GM04503 (cell line): ENCODE measurements at regions not wholly inside any gene's neighbourhood (a gene's known extent, or its start where the extent isn't known, plus 50 kb on each side); places are given as distances from the start of the nearest gene placed in this dataset.
"Not testable (repeated sequence)": the region's sequence is repeated elsewhere in the genome, so short reads cannot be mapped to it uniquely, and the experiment has no call there.

Source experiments
- DNase-seq: peaks from one replicate; pipeline ENCODE4 v3.0.0-alpha.2; 2012; ENCODE audit warnings: low read depth

DNA sequence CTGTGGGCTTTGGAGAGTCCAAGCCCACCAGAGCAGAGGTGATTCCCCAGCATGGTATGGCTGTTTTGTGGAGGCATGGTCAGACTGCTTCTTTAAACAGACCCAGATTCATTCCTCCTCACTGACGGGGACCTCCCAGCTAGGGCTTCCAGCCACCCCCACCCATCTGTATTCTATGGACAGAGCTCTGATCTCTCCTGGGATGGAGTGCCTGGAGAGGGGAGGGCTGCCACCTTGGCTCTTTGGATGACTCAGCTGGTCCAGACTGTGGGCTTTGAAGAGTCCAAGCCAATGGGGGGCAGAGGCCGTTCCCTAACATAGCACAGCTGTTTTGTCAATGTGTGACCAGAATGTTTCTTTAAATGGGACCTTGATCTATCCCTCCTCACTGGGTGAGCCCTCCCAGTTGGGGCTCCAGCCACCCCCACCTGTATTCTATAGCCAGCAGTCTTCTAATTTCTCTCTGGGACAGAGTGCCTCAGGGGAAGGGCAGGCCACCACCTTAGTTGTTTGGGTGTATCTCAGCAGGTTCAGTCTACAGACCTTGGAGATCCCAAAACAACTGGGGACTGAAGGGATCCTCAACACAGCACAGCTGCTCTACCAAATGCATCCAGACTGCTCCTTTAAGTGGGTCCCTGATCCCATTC, 122.0 kb upstream of the OSTN start:
- no peak for DNase-seq

- DNase-seq, result no peak
These were observed 124.5 kb upstream of the OSTN start for GRCh38 chr3:191074511-191074910.

- DNase-seq, result no peak
These were observed 128.2 kb upstream of the OSTN start for GRCh38 chr3:191070762-191071403.

- DNase-seq, result peak; percentile 71
These were observed 128.8 kb upstream of the OSTN start for GRCh38 chr3:191070201-191070600.

DNA sequence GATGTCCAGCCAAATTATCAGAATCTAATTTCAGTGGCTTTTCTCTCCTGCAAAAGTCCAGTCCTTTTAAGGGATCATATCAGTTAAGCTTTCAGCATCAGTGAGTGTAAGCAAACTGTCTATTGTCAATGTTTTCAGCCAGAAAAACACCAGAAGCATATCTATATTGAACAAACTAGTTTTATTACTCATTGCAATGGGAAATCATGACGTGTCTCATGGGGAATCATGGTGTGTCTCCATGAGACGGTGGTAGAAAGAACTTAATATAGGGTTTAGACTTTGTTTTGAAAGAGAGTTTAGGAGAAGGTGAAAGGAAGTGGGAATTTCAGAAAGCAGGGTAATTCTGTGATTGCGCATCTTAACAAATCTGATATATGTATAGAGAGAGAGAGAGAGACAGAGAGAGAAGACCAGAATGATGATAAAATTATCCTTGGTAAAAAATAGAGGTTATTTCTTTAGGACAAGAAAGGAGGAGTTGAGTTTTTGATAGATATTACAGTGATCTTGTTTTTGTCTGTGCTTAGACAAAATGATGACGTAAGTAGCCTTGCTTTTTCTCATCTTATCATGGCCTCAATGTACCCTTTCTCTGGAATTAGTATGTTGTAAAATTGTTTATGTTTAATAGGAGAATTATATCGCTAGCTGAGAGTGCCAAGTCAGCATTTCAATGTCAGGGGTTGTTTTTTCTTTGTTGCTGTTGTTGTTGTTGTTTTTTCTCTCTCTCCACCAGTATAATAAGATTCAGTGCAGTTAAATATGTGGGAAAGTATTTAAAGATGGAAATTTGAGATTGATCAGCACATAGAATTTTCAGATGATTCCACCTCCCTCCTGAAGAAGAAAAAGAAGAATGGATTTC, 129.9 kb upstream of the OSTN start:
- DNase-seq, result no peak

DNA sequence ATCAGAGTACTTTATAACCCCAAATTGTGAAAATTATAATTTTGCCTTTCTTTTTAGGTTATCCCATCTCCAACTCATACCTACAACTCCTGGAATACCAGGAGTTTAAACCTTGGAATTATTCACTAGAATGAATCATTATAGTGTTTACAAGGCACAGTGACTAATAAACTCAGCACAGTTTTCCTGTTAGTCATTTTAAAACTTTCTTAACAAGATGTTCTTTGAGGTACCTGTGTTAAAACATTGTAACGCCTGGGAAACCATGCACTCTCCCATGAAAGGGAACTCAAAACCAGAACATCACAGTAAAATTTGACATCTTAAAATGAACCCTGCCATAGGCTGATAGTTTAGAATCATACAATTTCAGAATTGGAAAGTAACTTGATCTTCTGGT, 132.4 kb upstream of the OSTN start:
- no peak for DNase-seq

GRCh38 chr3:191065181-191065805, 133.7 kb upstream of the OSTN start:
- no peak for DNase-seq

GRCh38 chr3:191051037-191051436, 148.0 kb upstream of the OSTN start:
- no peak for DNase-seq

DNA sequence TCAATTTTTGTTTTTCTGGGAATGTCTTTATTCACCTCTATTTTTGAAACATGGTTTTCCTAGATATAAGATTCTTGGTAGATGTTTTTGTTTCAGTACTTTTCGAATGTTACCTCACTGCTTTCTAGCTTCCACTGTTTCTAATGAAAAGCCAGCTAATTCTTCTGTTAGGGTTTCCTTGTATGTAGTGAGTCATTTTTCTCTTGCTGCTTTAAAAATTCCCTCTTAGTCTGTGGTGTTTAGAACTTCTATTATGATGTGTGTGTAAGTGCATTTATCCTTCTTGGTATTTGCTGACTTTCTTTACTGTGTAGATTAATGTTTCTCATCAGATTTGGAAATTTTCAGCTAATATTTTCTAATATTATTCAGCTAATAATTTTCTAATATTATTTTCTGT, 151.1 kb upstream of the OSTN start:
- DNase-seq, result no peak

DNA sequence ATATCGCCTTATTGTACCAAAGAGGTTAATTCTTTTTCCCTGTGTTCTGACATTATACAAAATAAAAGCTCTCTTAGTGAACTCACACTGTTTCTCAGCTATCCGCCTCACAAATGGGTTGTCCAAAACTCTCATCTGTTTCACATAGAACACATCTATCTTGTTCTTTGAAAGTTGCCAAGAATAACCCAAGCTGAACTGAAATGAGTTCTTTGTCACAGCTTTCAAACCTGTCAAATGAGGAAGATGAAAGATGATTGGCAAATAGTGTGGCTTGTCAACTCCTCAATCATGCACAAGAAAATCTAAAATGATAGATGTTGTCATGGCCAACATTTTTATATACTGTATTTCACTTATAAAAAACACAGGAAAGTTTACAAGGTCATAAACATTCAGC, 168.1 kb upstream of the OSTN start:
- no peak for DNase-seq

- DNase-seq, result no peak
These were observed 168.0 kb upstream of the GMNC start for GRCh38 chr3:191030491-191030890.

GRCh38 chr3:191026746-191027145, 164.3 kb upstream of the GMNC start:
- no peak for DNase-seq

- DNase-seq, result no peak
These were observed 158.4 kb upstream of the GMNC start for GRCh38 chr3:191020730-191021396.

DNA sequence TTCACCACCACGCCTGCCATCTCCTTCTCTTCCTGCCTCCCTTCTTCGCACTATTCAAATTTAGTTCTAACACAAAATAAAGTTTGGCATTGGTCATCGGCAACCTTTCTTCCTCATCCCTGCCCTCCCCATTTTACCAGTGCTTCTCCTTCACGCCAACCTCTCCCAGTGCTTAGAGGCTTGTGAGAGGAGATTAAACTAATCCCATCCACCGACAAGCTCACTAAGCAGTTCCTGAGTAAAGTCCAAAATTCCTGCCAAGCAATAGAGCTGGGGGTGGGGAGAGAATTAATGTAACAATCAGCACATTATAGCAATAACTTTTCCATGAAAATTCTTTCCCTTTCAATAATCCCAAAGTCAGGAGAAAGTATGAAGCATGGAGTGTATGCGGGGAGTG, 157.4 kb upstream of the GMNC start:
- no peak for DNase-seq

DNA sequence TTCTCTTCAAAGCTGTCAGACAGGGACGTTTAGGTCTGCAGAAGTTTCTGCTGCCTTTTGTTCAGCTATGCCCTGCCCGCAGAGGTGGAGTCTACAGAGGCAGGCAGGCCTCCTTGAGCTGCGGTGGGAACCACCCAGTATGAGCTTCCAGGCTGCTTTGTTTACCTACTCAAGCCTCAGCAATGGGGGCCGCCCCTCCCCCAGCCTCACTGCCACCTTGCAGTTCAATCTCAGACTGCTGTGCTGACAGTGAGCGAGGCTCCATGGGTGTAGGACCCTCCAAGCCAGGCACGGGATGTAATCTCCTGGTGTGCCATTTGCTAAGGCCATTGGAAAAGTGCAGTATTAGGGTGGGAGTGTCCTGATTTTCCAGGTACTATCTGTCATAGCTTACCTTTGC, 153.5 kb upstream of the GMNC start:
- not testable (repeated sequence) for DNase-seq

GRCh38 chr3:191008074-191008473, 145.6 kb upstream of the GMNC start:
- DNase-seq, result no peak

DNA sequence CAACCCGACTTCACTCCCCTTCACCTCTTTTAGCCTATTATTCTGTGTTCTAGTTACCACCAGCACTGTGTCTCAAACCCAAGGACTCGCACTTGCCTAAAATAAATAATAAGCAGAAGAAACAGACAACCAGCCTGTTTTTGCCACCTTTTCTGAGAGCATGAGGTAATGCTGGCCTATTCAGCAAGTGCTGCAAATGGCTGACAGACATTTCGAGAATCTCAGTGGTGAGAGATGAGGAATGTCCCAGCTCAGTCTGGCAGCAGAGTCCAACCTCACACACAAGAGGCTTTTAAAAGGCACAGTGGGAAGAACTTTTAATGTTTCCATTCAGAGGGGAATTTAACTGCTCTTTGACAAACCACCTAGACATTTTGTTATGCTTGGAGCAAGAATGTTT, 143.3 kb upstream of the GMNC start:
- no peak for DNase-seq

DNA sequence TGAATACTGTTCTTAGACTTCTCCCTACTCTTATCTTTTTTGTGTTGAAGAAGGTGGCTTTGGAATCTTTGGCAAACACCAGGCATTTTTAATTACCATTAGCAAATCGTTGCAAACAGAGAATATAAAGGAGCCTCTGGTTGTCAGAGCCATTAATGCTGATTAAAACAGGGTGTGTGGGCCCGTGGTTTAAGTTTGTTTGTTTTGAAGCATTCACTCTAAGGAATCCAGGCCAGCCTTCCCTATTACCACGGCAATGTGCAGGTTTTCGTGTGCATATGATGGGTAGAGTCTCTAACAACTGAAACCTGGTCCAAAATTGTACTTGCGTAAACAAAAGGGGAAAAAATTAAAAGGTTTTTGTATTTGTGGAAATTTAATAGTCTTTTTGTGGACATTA, 141.2 kb upstream of the GMNC start:
- DNase-seq, result no peak

GRCh38 chr3:190996181-190996775, 133.8 kb upstream of the GMNC start:
- DNase-seq, result no peak

- no peak for DNase-seq
These were observed 132.7 kb upstream of the GMNC start for GRCh38 chr3:190995156-190995555.

DNA sequence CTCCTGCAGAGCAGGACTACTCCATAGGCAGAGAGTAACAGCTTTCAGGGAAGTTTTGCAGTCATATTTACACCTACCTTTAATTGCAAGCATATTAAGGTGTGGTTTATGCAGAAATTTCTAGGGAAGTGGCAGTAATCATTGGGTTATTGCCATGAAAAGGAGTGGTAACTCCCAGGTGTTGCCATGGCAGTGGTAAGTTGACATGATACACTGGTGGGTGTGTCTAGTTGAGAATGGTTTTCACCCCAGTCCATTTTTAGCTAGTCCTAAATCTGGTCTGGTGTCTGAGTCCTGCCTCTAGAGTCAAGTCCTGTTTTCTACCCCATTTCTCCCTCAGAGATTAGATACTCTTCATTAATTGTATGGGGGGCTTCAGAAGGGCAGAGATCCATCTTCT, 128.4 kb upstream of the GMNC start:
- no peak for DNase-seq

- DNase-seq, result no peak
These were observed 126.7 kb upstream of the GMNC start for GRCh38 chr3:190989218-190989617.
